GM12878 (cell line): ENCODE measurements at regions not wholly inside any gene's neighbourhood (a gene's known extent, or its start where the extent isn't known, plus 50 kb on each side); places are given as distances from the start of the nearest gene placed in this dataset.
"Not testable (repeated sequence)": the region's sequence is repeated elsewhere in the genome, so short reads cannot be mapped to it uniquely, and the experiment has no call there.

Experiments
- ATAC-seq: fragments of 200-7000 bp; cut with Tn5 transposase; 3 replicates; pipeline ENCODE4 v1.9.1; 2020; ENCODE audit warnings: mild to moderate bottlenecking, moderate library complexity
- BruUV-seq: library from RNA; stranded (reverse); fragments of 400-500 nt; replicated peaks from 2 replicates; lab custom pipeline; 2021; lab: Mats Ljungman, UMichigan
- CTCF ChIA-PET: fragments of 300-600 bp; sonication (Branson Sonifier 250); formaldehyde crosslinking; extraction: SDS; loops from one replicate; lab custom pipeline; 2021; ENCODE audit warnings: inconsistent platforms; lab: Yijun Ruan, JAX
- POLR2A ChIA-PET: fragments of 350-600 bp; formaldehyde crosslinking; extraction: SDS; loops from one replicate; lab custom pipeline; 2021; ENCODE audit warnings: inconsistent platforms; lab: Charles Lee
- RAD21 ChIA-PET: fragments of 300-600 bp; sonication (Branson Sonifier 250); formaldehyde crosslinking; loops from one replicate; lab custom pipeline; 2023; ENCODE audit warnings: antibody characterized with exemption; ENCODE audit not compliant: unreplicated experiment; lab: Charles Lee
- SMC1A ChIA-PET: fragments of 300-600 bp; sonication (Branson Sonifier 250); formaldehyde crosslinking; loops from one replicate; lab custom pipeline; 2023; ENCODE audit not compliant: unreplicated experiment, uncharacterized antibody; lab: Charles Lee
- DNase-seq: peaks from one replicate; pipeline ENCODE4 v3.0.0-alpha.2; 2011; ENCODE audit warnings: low read depth, low spot score
- FAIRE-seq: peaks from 3 replicates; lab custom pipeline; 2011; peaks lifted over from hg19 to GRCh38; lab: Jason Lieb, UNC
- H2AFZ ChIP-seq: 2 replicates; pipeline ENCODE4 v1.6.0; 2011; ENCODE audit warnings: low read depth, low read length, control low read depth; ENCODE audit not compliant: control insufficient read depth
- H3K27ac ChIP-seq: 2 replicates; pipeline ENCODE4 v1.5.1; 2011; ENCODE audit warnings: control low read depth; ENCODE audit not compliant: control insufficient read depth, insufficient read depth
- H3K27me3 ChIP-seq, 2 experiments: replicated peaks in 1 of 2; 2 replicates each; pipeline versions ENCODE4 v1.6.0 to v1.6.1; 2011; ENCODE audit warnings: low read length in 1 of 2; ENCODE audit not compliant: control insufficient read depth in 2 of 2, insufficient read depth in 2 of 2
- H3K36me3 ChIP-seq, 2 experiments: 2 replicates each; pipeline ENCODE4 v1.5.1; 2011; ENCODE audit warnings: low read length in 1 of 2; ENCODE audit not compliant: control insufficient read depth in 2 of 2, insufficient read depth in 2 of 2
- H3K4me1 ChIP-seq: 2 replicates; pipeline ENCODE4 v1.6.1; 2011; ENCODE audit warnings: mild to moderate bottlenecking, low read length, moderate library complexity, mixed read lengths; ENCODE audit not compliant: control insufficient read depth, insufficient read depth
- H3K4me2 ChIP-seq: 2 replicates; pipeline ENCODE4 v1.6.0; 2011; ENCODE audit warnings: control low read depth; ENCODE audit not compliant: control insufficient read depth, insufficient read depth
- H3K4me3 ChIP-seq: fragments of 200-600 bp; sonication (generic); 2 replicates; pipeline ENCODE4 v1.5.1; 2016
- H3K79me2 ChIP-seq: 2 replicates; pipeline ENCODE4 v1.6.0; 2011; ENCODE audit warnings: low read length; ENCODE audit not compliant: control insufficient read depth, insufficient read depth
- H3K9ac ChIP-seq: 2 replicates; pipeline ENCODE4 v1.8.0; 2011; ENCODE audit warnings: low read length, control low read depth, mixed read lengths; ENCODE audit not compliant: control insufficient read depth, insufficient read depth
- H3K9me3 ChIP-seq: replicated peaks from 3 replicates; pipeline ENCODE4 v1.5.1; 2011; ENCODE audit warnings: mild to moderate bottlenecking, low read length; ENCODE audit not compliant: control insufficient read depth, insufficient read depth
- H4K20me1 ChIP-seq: 2 replicates; pipeline ENCODE4 v1.6.0; 2011; ENCODE audit not compliant: control insufficient read depth, insufficient read depth
- CBX3 ChIP-seq: fragments of 200-600 bp; sonication (generic); IDR thresholded peaks from 2 replicates; pipeline ENCODE4 v1.6.1; 2016; ENCODE audit warnings: low read depth, borderline replicate concordance
- NFXL1 ChIP-seq: fragments of 450-650 bp; IDR thresholded peaks from 2 replicates; pipeline ENCODE4 v1.6.1; 2017; ENCODE audit warnings: antibody characterized with exemption, mild to moderate bottlenecking, borderline replicate concordance
- POLR2AphosphoS5 ChIP-seq: IDR thresholded peaks from 2 replicates; pipeline ENCODE4 v1.6.1; 2011; ENCODE audit warnings: mild to moderate bottlenecking, low read length, inconsistent platforms
- RBBP5 ChIP-seq: fragments of 200-600 bp; sonication (generic); conservative IDR thresholded peaks from 2 replicates; pipeline ENCODE4 v1.6.1; 2016
- SMAD5 ChIP-seq: IDR thresholded peaks from 2 replicates; pipeline ENCODE4 v1.6.1; 2016; ENCODE audit warnings: antibody characterized with exemption, low read depth
- SREBF1 ChIP-seq: IDR thresholded peaks from 2 replicates; pipeline ENCODE4 v1.6.1; 2012; ENCODE audit warnings: mild to moderate bottlenecking, low read length
- SUPT20H ChIP-seq: IDR thresholded peaks from 2 replicates; pipeline ENCODE4 v1.6.1; 2011; ENCODE audit warnings: low read depth, mild to moderate bottlenecking, low read length, moderate library complexity, borderline replicate concordance; ENCODE audit not compliant: control insufficient read depth
- TCF3 ChIP-seq: IDR thresholded peaks from 2 replicates; pipeline ENCODE4 v1.6.1; 2012; ENCODE audit warnings: low read depth, mild to moderate bottlenecking, low read length, borderline replicate concordance; ENCODE audit not compliant: insufficient read depth
- ZNF207 ChIP-seq: fragments of 450-650 bp; IDR thresholded peaks from 2 replicates; pipeline ENCODE4 v1.6.1; 2014; ENCODE audit warnings: antibody characterized with exemption, mild to moderate bottlenecking, borderline replicate concordance
- WGBS: methylation state at CpG from one replicate; pipeline ENCODE4 v1.1.6; 2016; ENCODE audit warnings: low lambda C conversion rate; ENCODE audit not compliant: insufficient replicate concordance, insufficient coverage; ENCODE audit errors: missing lambda C conversion rate; 5-methylcytosine and 5-hydroxymethylcytosine counted together
- in situ Hi-C: fragments of 300-500 bp; cut with MboI; formaldehyde crosslinking; loops from 9 replicates; pipeline ENCODE4 v1.14.3; 2018; ENCODE audit warnings: mixed read lengths
- intact Hi-C: fragments of 100-400 bp; cut with micrococcal nuclease; formaldehyde crosslinking; loops from one replicate; pipeline ENCODE4 v1.14.2; 2022; ENCODE audit not compliant: unreplicated experiment

GRCh38 chr1:188652678-188653077 is 1823.9 kb downstream of the PLA2G4A start (continued):
- TF ChIP-seq SMAD5: no peak
- TF ChIP-seq RBBP5: no peak
- no peak for TF ChIP-seq SUPT20H
- TF ChIP-seq CBX3: no peak
- no peak for TF ChIP-seq POLR2AphosphoS5

GRCh38 chr1:188655966-188656365 is 1821.7 kb downstream of the BRINP3 start:
- POLR2A ChIA-PET, H3K9ac ChIP-seq, H3K4me1 ChIP-seq, RAD21 ChIA-PET, DNase-seq, ATAC-seq, BruUV-seq, H3K4me3 ChIP-seq, FAIRE-seq, intact Hi-C loops, H2AFZ ChIP-seq, H3K27ac ChIP-seq, H3K9me3 ChIP-seq, H3K79me2 ChIP-seq, H3K36me3 ChIP-seq, H3K27me3 ChIP-seq, H3K4me2 ChIP-seq, H4K20me1 ChIP-seq, SMC1A ChIA-PET, in situ Hi-C loops: not testable (repeated sequence)
- WGBS: 35% methylated on average over 16 of the region's 16 CpGs
- CTCF ChIA-PET: interaction anchor here (0.6 to 1.2 kb wide), 2 partner anchors 11 to 1486 kb away, joined by 3 read pairs; no protein-coding TSS in a partner anchor

GRCh38 chr1:188660572-188660971 is 1817.1 kb downstream of the BRINP3 start:
- Histone ChIP-seq H3K4me1 (no peaks in the 10 kb centered on the region), H3K9ac (no peak overlapping the region), H4K20me1 (no peaks in the 10 kb centered on the region), H3K9me3 (no peaks in the 10 kb centered on the region), H3K27ac (no peak overlapping the region), H2AFZ (no peak overlapping the region), H3K4me2 (no peak overlapping the region), H3K79me2 (no peaks in the 10 kb centered on the region), H3K36me3 (no peaks in the 10 kb centered on the region), H3K27me3 (no peaks in the 10 kb centered on the region), H3K4me3 (no peak overlapping the region)
- intact Hi-C loops: no loop called here
- FAIRE-seq (no peak), ATAC-seq (no peak), DNase-seq (no peak)
- ChIA-PET POLR2A (no interaction called here), SMC1A (interaction anchor here (1.7 kb wide), 1 partner anchor 14 kb away, joined by 4 read pairs; no protein-coding TSS in a partner anchor), RAD21 (no interaction called here), CTCF (no interaction called here)
- TF ChIP-seq ZNF207 (no peak), NFXL1 (no peak), SREBF1 (no peak), TCF3 (no peak)
- in situ Hi-C loops: no loop called here
- BruUV-seq: no TSS peak
